ENCODE measurements at regions not wholly inside any gene's neighbourhood (a gene's known extent, or its start where the extent isn't known, plus 50 kb on each side); places are given as distances from the start of the nearest gene placed in this dataset.

GRCh38 chr16:86285938-86286921 is 224.1 kb upstream of the FOXF1 start:
- DNase-seq (ENCODE audit: insufficient read length, low spot score) = no peak
- no peak for FAIRE-seq

GRCh38 chr16:86286991-86287663 is 223.2 kb upstream of the FOXF1 start:
- no peak for DNase-seq (ENCODE audit: insufficient read length, low spot score)
- FAIRE-seq = no peak

- no peak for DNase-seq (ENCODE audit: insufficient read length, low spot score)
- no peak for FAIRE-seq
Measured at GRCh38 chr16:86287664-86288201, 222.6 kb upstream of the FOXF1 start.

- no peak for DNase-seq (ENCODE audit: insufficient read length, low spot score)
- no peak for FAIRE-seq
Measured at GRCh38 chr16:86288716-86289294, 221.5 kb upstream of the FOXF1 start.

- DNase-seq (ENCODE audit: insufficient read length, low spot score) (no peak), FAIRE-seq (no peak)
Measured at GRCh38 chr16:86289304-86289703, 221.0 kb upstream of the FOXF1 start.

GRCh38 chr16:86289907-86290306 is 220.4 kb upstream of the FOXF1 start:
- FAIRE-seq = no peak
- no peak for DNase-seq (ENCODE audit: insufficient read length, low spot score)

GRCh38 chr16:86291491-86291890 is 218.8 kb upstream of the FOXF1 start:
- no peak for FAIRE-seq
- no peak for DNase-seq (ENCODE audit: insufficient read length, low spot score)

- no peak for DNase-seq (ENCODE audit: insufficient read length, low spot score)
- FAIRE-seq = no peak
Measured at GRCh38 chr16:86292171-86292775, 218.1 kb upstream of the FOXF1 start.

GRCh38 chr16:86292942-86293341 is 217.4 kb upstream of the FOXF1 start:
- DNase-seq (ENCODE audit: insufficient read length, low spot score) (no peak), FAIRE-seq (no peak)

- no peak for DNase-seq (ENCODE audit: insufficient read length, low spot score)
- FAIRE-seq = no peak
Measured at GRCh38 chr16:86293906-86294305, 216.4 kb upstream of the FOXF1 start.

GRCh38 chr16:86294535-86295196 is 215.7 kb upstream of the FOXF1 start:
- DNase-seq (ENCODE audit: insufficient read length, low spot score) (no peak), FAIRE-seq (no peak)

GRCh38 chr16:86296256-86296655 is 214.1 kb upstream of the FOXF1 start:
- no peak for DNase-seq (ENCODE audit: insufficient read length, low spot score)
- FAIRE-seq = no peak

- FAIRE-seq (no peak), DNase-seq (ENCODE audit: insufficient read length, low spot score) (no peak)
Measured at GRCh38 chr16:86297391-86297790, 212.9 kb upstream of the FOXF1 start.

GRCh38 chr16:86297866-86298757 is 212.2 kb upstream of the FOXF1 start:
- FAIRE-seq (no peak), DNase-seq (ENCODE audit: insufficient read length, low spot score) (no peak)

- no peak for FAIRE-seq
- no peak for DNase-seq (ENCODE audit: insufficient read length, low spot score)
Measured at GRCh38 chr16:86298758-86299134, 211.6 kb upstream of the FOXF1 start.

- DNase-seq (ENCODE audit: insufficient read length, low spot score) (no peak), FAIRE-seq (no peak)
Measured at GRCh38 chr16:86299882-86300610, 210.3 kb upstream of the FOXF1 start.

GRCh38 chr16:86300746-86301481 is 209.4 kb upstream of the FOXF1 start:
- FAIRE-seq = no peak
- no peak for DNase-seq (ENCODE audit: insufficient read length, low spot score)
